Naive B cell (primary cell): ENCODE measurements at regions not wholly inside any gene's neighbourhood (a gene's known extent, or its start where the extent isn't known, plus 50 kb on each side); places are given as distances from the start of the nearest gene placed in this dataset.
"Not testable (repeated sequence)": the region's sequence is repeated elsewhere in the genome, so short reads cannot be mapped to it uniquely, and the experiment has no call there.

ENCODE experiments used
- ATAC-seq, 2 donors: fragments of 150-1000 bp; cut with Tn5 transposase; 2 replicates each; pipeline ENCODE4 v1.10.0; 2021; ENCODE audit warnings: low read depth in 2 of 2, mild to moderate bottlenecking in 2 of 2, moderate library complexity in 2 of 2
- DNase-seq: peaks from one replicate; pipeline ENCODE4 v3.0.0; 2022
- H3K27ac Mint-ChIP-seq, 6 donors: one replicate each; pipeline ENCODE4 v1.8.0; 2020 to 2022; ENCODE audit warnings: mild to moderate bottlenecking in 6 of 6, mixed read lengths in 6 of 6, moderate library complexity in 5 of 6, inconsistent platforms in 2 of 6
- H3K27me3 Mint-ChIP-seq, 3 donors: one replicate each; pipeline ENCODE4 v1.8.0; 2021 to 2022; ENCODE audit warnings: mixed read lengths in 3 of 3, mild to moderate bottlenecking in 1 of 3
- H3K36me3 Mint-ChIP-seq, 2 donors: one replicate each; pipeline ENCODE4 v1.8.0; 2020 to 2022; ENCODE audit warnings: mixed read lengths in 2 of 2, inconsistent platforms in 1 of 2, mild to moderate bottlenecking in 1 of 2
- H3K4me1 Mint-ChIP-seq, 3 donors: one replicate each; pipeline ENCODE4 v1.8.0; 2020 to 2022; ENCODE audit warnings: mixed read lengths in 3 of 3, inconsistent platforms in 1 of 3, mild to moderate bottlenecking in 1 of 3, moderate library complexity in 1 of 3
- H3K4me3 Mint-ChIP-seq, 8 donors: one replicate each; pipeline ENCODE4 v1.8.0; 2020 to 2022; ENCODE audit warnings: mild to moderate bottlenecking in 8 of 8, mixed read lengths in 8 of 8, moderate library complexity in 8 of 8, inconsistent platforms in 2 of 8
- H3K9me3 Mint-ChIP-seq, 7 donors: one replicate each; pipeline ENCODE4 v1.8.0; 2020 to 2022; ENCODE audit warnings: mixed read lengths in 7 of 7, mild to moderate bottlenecking in 5 of 7, inconsistent platforms in 2 of 7, moderate library complexity in 1 of 7

- Mint-ChIP-seq H3K27ac (no peak overlapping the region), H3K9me3 (peaks cover 0 to 10% (median 0%) of the 10 kb centered on the region in 7 donors), H3K4me1 (no peaks in the 10 kb centered on the region), H3K4me3 (no peak overlapping the region), H3K36me3 (no peaks in the 10 kb centered on the region), H3K27me3 (no peaks in the 10 kb centered on the region)
- ATAC-seq (no peak), DNase-seq (no peak)
Measured at GRCh38 chr5:7220156-7220555, 175.8 kb upstream of the ADCY2 start.

GRCh38 chr5:7221041-7221440 is 174.9 kb upstream of the ADCY2 start:
- Mint-ChIP-seq H3K9me3 (peaks cover 0 to 10% (median 0%) of the 10 kb centered on the region in 7 donors), H3K4me3 (no peak overlapping the region)

GRCh38 chr5:7225826-7226225 is 170.1 kb upstream of the ADCY2 start:
- Mint-ChIP-seq H3K27me3 (no peaks in the 10 kb centered on the region), H3K27ac (no peak overlapping the region), H3K4me1 (no peaks in the 10 kb centered on the region), H3K9me3 (peaks cover 0 to 14% (median 5%) of the 10 kb centered on the region in 7 donors), H3K4me3 (no peak overlapping the region), H3K36me3 (no peaks in the 10 kb centered on the region)
- DNase-seq (no peak), ATAC-seq (no peak)

More at GRCh38 chr5:7221041-7221440, 174.9 kb upstream of the ADCY2 start:
- ATAC-seq (no peak), DNase-seq (no peak)
- H3K36me3 Mint-ChIP-seq: no peaks in the 10 kb centered on the region
- no peaks in the 10 kb centered on the region for H3K4me1 Mint-ChIP-seq
- no peak overlapping the region for H3K27ac Mint-ChIP-seq
- H3K27me3 Mint-ChIP-seq: no peaks in the 10 kb centered on the region

- no peak overlapping the region for H3K27ac Mint-ChIP-seq
- ATAC-seq: no peak
- H3K4me3 Mint-ChIP-seq: no peak overlapping the region
- no peaks in the 10 kb centered on the region for H3K4me1 Mint-ChIP-seq
- no peaks in the 10 kb centered on the region for H3K27me3 Mint-ChIP-seq
- no peak for DNase-seq
- H3K36me3 Mint-ChIP-seq: no peaks in the 10 kb centered on the region
- peaks cover 0 to 7% (median 4%) of the 10 kb centered on the region in 7 donors for H3K9me3 Mint-ChIP-seq
Measured at GRCh38 chr5:7242118-7242710, 153.7 kb upstream of the ADCY2 start.

GRCh38 chr5:7244208-7244607 is 151.7 kb upstream of the ADCY2 start:
- peak overlapping the region in 1 of 6 donors; percentile 42 for H3K27ac Mint-ChIP-seq
- no peak for DNase-seq

GRCh38 chr5:7245121-7245651 is 150.8 kb upstream of the ADCY2 start:
- ATAC-seq (no peak), DNase-seq (no peak)
- Mint-ChIP-seq H3K36me3 (no peaks in the 10 kb centered on the region), H3K27me3 (no peaks in the 10 kb centered on the region), H3K27ac (no peak overlapping the region), H3K4me3 (no peak overlapping the region), H3K4me1 (no peaks in the 10 kb centered on the region), H3K9me3 (peaks cover 0 to 3% (median 0%) of the 10 kb centered on the region in 7 donors)

More at GRCh38 chr5:7244208-7244607, 151.7 kb upstream of the ADCY2 start:
- Mint-ChIP-seq H3K27me3 (no peaks in the 10 kb centered on the region), H3K4me3 (no peak overlapping the region), H3K4me1 (no peaks in the 10 kb centered on the region), H3K36me3 (no peaks in the 10 kb centered on the region), H3K9me3 (peaks cover 0 to 5% (median 0%) of the 10 kb centered on the region in 7 donors)
- ATAC-seq: no peak

GRCh38 chr5:7246287-7246686 is 149.7 kb upstream of the ADCY2 start:
- H3K27ac Mint-ChIP-seq: no peak overlapping the region

GRCh38 chr5:7250004-7250403 is 145.9 kb upstream of the ADCY2 start:
- DNase-seq (no peak), ATAC-seq (no peak)
- Mint-ChIP-seq H3K4me3 (no peak overlapping the region), H3K27me3 (peaks cover 0 to 4% (median 0%) of the 10 kb centered on the region in 3 donors), H3K9me3 (peaks cover 0 to 4% (median 0%) of the 10 kb centered on the region in 7 donors), H3K27ac (no peak overlapping the region), H3K36me3 (no peaks in the 10 kb centered on the region), H3K4me1 (no peaks in the 10 kb centered on the region)

More at GRCh38 chr5:7246287-7246686, 149.7 kb upstream of the ADCY2 start:
- Mint-ChIP-seq H3K4me1 (no peaks in the 10 kb centered on the region), H3K36me3 (no peaks in the 10 kb centered on the region), H3K4me3 (no peak overlapping the region), H3K9me3 (peaks cover 0 to 4% (median 0%) of the 10 kb centered on the region in 7 donors), H3K27me3 (peaks cover 0 to 4% (median 0%) of the 10 kb centered on the region in 3 donors)
- ATAC-seq: no peak
- no peak for DNase-seq

GRCh38 chr5:7250611-7251010 is 145.3 kb upstream of the ADCY2 start:
- ATAC-seq (no peak), DNase-seq (no peak)
- peaks cover 0 to 4% (median 0%) of the 10 kb centered on the region in 7 donors for H3K9me3 Mint-ChIP-seq
- H3K36me3 Mint-ChIP-seq: no peaks in the 10 kb centered on the region
- no peak overlapping the region for H3K4me3 Mint-ChIP-seq
- H3K4me1 Mint-ChIP-seq: no peaks in the 10 kb centered on the region
- peaks cover 0 to 4% (median 0%) of the 10 kb centered on the region in 3 donors for H3K27me3 Mint-ChIP-seq
- H3K27ac Mint-ChIP-seq: no peak overlapping the region

GRCh38 chr5:7251132-7251531 is 144.8 kb upstream of the ADCY2 start:
- Mint-ChIP-seq H3K27me3 (peaks cover 0 to 4% (median 0%) of the 10 kb centered on the region in 3 donors), H3K4me3 (no peak overlapping the region), H3K9me3 (peaks cover 0 to 4% (median 0%) of the 10 kb centered on the region in 7 donors), H3K4me1 (no peaks in the 10 kb centered on the region), H3K36me3 (no peaks in the 10 kb centered on the region), H3K27ac (no peak overlapping the region)
- ATAC-seq (no peak), DNase-seq (no peak)

- Mint-ChIP-seq H3K4me1 (no peaks in the 10 kb centered on the region), H3K4me3 (no peak overlapping the region), H3K27me3 (no peaks in the 10 kb centered on the region), H3K27ac (no peak overlapping the region), H3K9me3 (peaks cover 1 to 14% (median 8%) of the 10 kb centered on the region in 7 donors), H3K36me3 (no peaks in the 10 kb centered on the region)
- ATAC-seq (no peak), DNase-seq (no peak)
Measured at GRCh38 chr5:7261049-7261448, 134.9 kb upstream of the ADCY2 start.

GRCh38 chr5:7261900-7262299 is 134.0 kb upstream of the ADCY2 start:
- Mint-ChIP-seq H3K36me3 (no peaks in the 10 kb centered on the region), H3K9me3 (peaks cover 1 to 16% (median 10%) of the 10 kb centered on the region in 7 donors), H3K27ac (no peak overlapping the region), H3K27me3 (no peaks in the 10 kb centered on the region), H3K4me3 (no peak overlapping the region), H3K4me1 (no peaks in the 10 kb centered on the region)
- DNase-seq: no peak
- ATAC-seq: no peak

- not testable (repeated sequence) for H3K36me3 Mint-ChIP-seq, H3K4me1 Mint-ChIP-seq, DNase-seq, H3K27ac Mint-ChIP-seq, H3K27me3 Mint-ChIP-seq, H3K4me3 Mint-ChIP-seq, ATAC-seq
- H3K9me3 Mint-ChIP-seq: peaks cover 1 to 16% (median 9%) of the 10 kb centered on the region in 7 donors
Measured at GRCh38 chr5:7263398-7264015, 132.4 kb upstream of the ADCY2 start.

GRCh38 chr5:7265776-7266175 is 130.2 kb upstream of the ADCY2 start:
- H3K27ac Mint-ChIP-seq, H3K27me3 Mint-ChIP-seq, H3K4me1 Mint-ChIP-seq, DNase-seq, H3K4me3 Mint-ChIP-seq, H3K36me3 Mint-ChIP-seq, ATAC-seq: not testable (repeated sequence)
- H3K9me3 Mint-ChIP-seq: peaks cover 0 to 14% (median 5%) of the 10 kb centered on the region in 7 donors
